SK-N-SH treated with all-trans-retinoic acid at 6 μM for 48 hours (cell line): ENCODE measurements at regions not wholly inside any gene's neighbourhood (a gene's known extent, or its start where the extent isn't known, plus 50 kb on each side); places are given as distances from the start of the nearest gene placed in this dataset.
"Not testable (repeated sequence)": the region's sequence is repeated elsewhere in the genome, so short reads cannot be mapped to it uniquely, and the experiment has no call there.

Experiments used
- ATAC-seq: fragments of 200-7000 bp; cut with Tn5 transposase; 3 replicates; pipeline ENCODE4 v1.9.1; 2020; ENCODE audit warnings: mild to moderate bottlenecking, moderate library complexity
- BACH2 ChIP-seq: fragments of 250-450 bp; sonication (Bioruptor Pico); IDR thresholded peaks from 2 replicates; pipeline ENCODE4 v1.9.0; 2021; ENCODE audit warnings: mild to moderate bottlenecking, borderline replicate concordance
- CREB5 ChIP-seq: fragments of 250-450 bp; sonication (Bioruptor Pico); IDR thresholded peaks from 2 replicates; pipeline ENCODE4 v1.5.1; 2020; ENCODE audit warnings: low read depth, mild to moderate bottlenecking, moderate library complexity
- CSDC2 ChIP-seq: fragments of 250-450 bp; sonication (Bioruptor Pico); IDR thresholded peaks from 2 replicates; pipeline ENCODE4 v1.5.0; 2020; ENCODE audit warnings: mild to moderate bottlenecking, moderate library complexity
- ESRRG ChIP-seq: fragments of 250-450 bp; sonication (Bioruptor Pico); IDR thresholded peaks from 2 replicates; pipeline ENCODE4 v1.6.1; 2021; ENCODE audit warnings: mild to moderate bottlenecking
- GLIS3 ChIP-seq: fragments of 250-450 bp; sonication (Bioruptor Pico); IDR thresholded peaks from 2 replicates; pipeline ENCODE4 v1.5.0; 2020; ENCODE audit warnings: mild to moderate bottlenecking, moderate library complexity
- ISL1 ChIP-seq: fragments of 250-450 bp; sonication (Bioruptor Pico); IDR thresholded peaks from 2 replicates; pipeline ENCODE4 v2.1.2; 2022; ENCODE audit warnings: mild to moderate bottlenecking, moderate library complexity
- OSR1 ChIP-seq: fragments of 250-450 bp; sonication (Bioruptor Pico); IDR thresholded peaks from 2 replicates; pipeline ENCODE4 v1.8.0; 2022; ENCODE audit warnings: moderate library complexity, mild to moderate bottlenecking, inconsistent platforms
- PATZ1 ChIP-seq: fragments of 250-450 bp; sonication (Bioruptor Pico); IDR thresholded peaks from 2 replicates; pipeline ENCODE4 v1.8.0; 2020; ENCODE audit warnings: mild to moderate bottlenecking, moderate library complexity, borderline replicate concordance
- POU6F1 ChIP-seq: fragments of 250-450 bp; sonication (Bioruptor Pico); IDR thresholded peaks from 2 replicates; pipeline ENCODE4 v1.8.0; 2021; ENCODE audit warnings: low read depth, mild to moderate bottlenecking, moderate library complexity, borderline replicate concordance
- PPARA ChIP-seq: fragments of 250-450 bp; sonication (Bioruptor Pico); IDR thresholded peaks from 2 replicates; pipeline ENCODE4 v1.5.0; 2020; ENCODE audit warnings: mild to moderate bottlenecking, borderline replicate concordance
- RARB ChIP-seq: fragments of 250-450 bp; sonication (Bioruptor Pico); IDR thresholded peaks from 2 replicates; pipeline ENCODE4 v1.8.0; 2021; ENCODE audit warnings: mild to moderate bottlenecking, moderate library complexity
- TOX ChIP-seq: fragments of 250-450 bp; sonication (Bioruptor Pico); IDR thresholded peaks from 2 replicates; pipeline ENCODE4 v1.8.0; 2021; ENCODE audit warnings: mild to moderate bottlenecking, moderate library complexity, borderline replicate concordance
- ZC3H10 ChIP-seq: fragments of 250-450 bp; sonication (Bioruptor Pico); IDR thresholded peaks from 2 replicates; pipeline ENCODE4 v1.5.1; 2021; ENCODE audit warnings: mild to moderate bottlenecking, moderate library complexity
- ZFP3 ChIP-seq: fragments of 250-450 bp; sonication (Bioruptor Pico); IDR thresholded peaks from 2 replicates; pipeline ENCODE4 v1.5.0; 2020; ENCODE audit warnings: mild to moderate bottlenecking, moderate library complexity
- ZFP30 ChIP-seq: fragments of 450-650 bp; formaldehyde crosslinking; IDR thresholded peaks from 2 replicates; pipeline ENCODE4 v1.5.0; 2022; ENCODE audit warnings: mild to moderate bottlenecking, moderate library complexity
- ZNF565 ChIP-seq: fragments of 450-650 bp; formaldehyde crosslinking; conservative IDR thresholded peaks from 2 replicates; pipeline ENCODE4 v1.5.0; 2020; ENCODE audit warnings: low read depth, mild to moderate bottlenecking, moderate library complexity
- TF ChIP-seq, protein P1 (sequence below): fragments of 250-450 bp; sonication (Bioruptor Pico); IDR thresholded peaks from 2 replicates; pipeline ENCODE4 v1.5.1; 2021; ENCODE audit warnings: mild to moderate bottlenecking, moderate library complexity
- TF ChIP-seq, protein P2 (sequence below): fragments of 250-450 bp; sonication (Bioruptor Pico); IDR thresholded peaks from 2 replicates; pipeline ENCODE4 v1.5.0; 2020; ENCODE audit warnings: mild to moderate bottlenecking, moderate library complexity

- no peak for TF ChIP-seq POU6F1 (CRISPR knock-in tag)
Measured at GRCh38 chr4:23084559-23085248, 392.0 kb downstream of the GBA3 start (continued).

DNA sequence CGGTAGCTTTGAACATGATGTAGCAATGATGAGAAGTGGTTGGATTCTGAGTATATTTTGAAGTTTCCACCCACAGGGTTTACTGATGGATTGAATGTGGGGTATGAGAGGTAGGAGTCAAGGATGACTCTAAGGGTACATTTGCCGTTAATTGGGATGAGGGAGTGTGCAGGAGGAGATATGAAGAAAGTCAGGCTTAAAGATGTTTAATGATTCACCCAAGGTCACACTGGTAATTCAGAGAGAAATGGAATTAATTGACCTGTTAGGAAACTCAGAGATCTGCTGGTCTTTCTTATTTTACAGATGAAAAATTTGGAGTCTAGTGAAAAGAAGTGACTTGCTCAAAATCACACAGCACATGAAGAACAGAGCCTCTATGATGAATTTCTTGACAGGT, 390.7 kb downstream of the GBA3 start:
- ATAC-seq: no peak
- TF ChIP-seq ZFP30 (CRISPR knock-in tag): no peak
- TF ChIP-seq TOX: no peak
- no peak for TF ChIP-seq ESRRG (CRISPR knock-in tag)
- no peak for TF ChIP-seq BACH2 (CRISPR knock-in tag)
- no peak for TF ChIP-seq ZFP3 (CRISPR knock-in tag)
- no peak for TF ChIP-seq CREB5
- no peak for TF ChIP-seq OSR1 (CRISPR knock-in tag)
- TF ChIP-seq ZNF565: no peak
- TF ChIP-seq, protein P1, sequence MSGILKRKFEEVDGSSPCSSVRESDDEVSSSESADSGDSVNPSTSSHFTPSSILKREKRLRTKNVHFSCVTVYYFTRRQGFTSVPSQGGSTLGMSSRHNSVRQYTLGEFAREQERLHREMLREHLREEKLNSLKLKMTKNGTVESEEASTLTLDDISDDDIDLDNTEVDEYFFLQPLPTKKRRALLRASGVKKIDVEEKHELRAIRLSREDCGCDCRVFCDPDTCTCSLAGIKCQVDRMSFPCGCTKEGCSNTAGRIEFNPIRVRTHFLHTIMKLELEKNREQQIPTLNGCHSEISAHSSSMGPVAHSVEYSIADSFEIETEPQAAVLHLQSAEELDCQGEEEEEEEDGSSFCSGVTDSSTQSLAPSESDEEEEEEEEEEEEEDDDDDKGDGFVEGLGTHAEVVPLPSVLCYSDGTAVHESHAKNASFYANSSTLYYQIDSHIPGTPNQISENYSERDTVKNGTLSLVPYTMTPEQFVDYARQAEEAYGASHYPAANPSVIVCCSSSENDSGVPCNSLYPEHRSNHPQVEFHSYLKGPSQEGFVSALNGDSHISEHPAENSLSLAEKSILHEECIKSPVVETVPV (CRISPR knock-in tag): no peak
- TF ChIP-seq PATZ1 (CRISPR knock-in tag): no peak
- TF ChIP-seq ISL1 (CRISPR knock-in tag): no peak
- no peak for TF ChIP-seq CSDC2 (CRISPR knock-in tag)
- no peak for TF ChIP-seq ZC3H10 (CRISPR knock-in tag)
- TF ChIP-seq RARB (CRISPR knock-in tag): no peak
- TF ChIP-seq, protein P2, sequence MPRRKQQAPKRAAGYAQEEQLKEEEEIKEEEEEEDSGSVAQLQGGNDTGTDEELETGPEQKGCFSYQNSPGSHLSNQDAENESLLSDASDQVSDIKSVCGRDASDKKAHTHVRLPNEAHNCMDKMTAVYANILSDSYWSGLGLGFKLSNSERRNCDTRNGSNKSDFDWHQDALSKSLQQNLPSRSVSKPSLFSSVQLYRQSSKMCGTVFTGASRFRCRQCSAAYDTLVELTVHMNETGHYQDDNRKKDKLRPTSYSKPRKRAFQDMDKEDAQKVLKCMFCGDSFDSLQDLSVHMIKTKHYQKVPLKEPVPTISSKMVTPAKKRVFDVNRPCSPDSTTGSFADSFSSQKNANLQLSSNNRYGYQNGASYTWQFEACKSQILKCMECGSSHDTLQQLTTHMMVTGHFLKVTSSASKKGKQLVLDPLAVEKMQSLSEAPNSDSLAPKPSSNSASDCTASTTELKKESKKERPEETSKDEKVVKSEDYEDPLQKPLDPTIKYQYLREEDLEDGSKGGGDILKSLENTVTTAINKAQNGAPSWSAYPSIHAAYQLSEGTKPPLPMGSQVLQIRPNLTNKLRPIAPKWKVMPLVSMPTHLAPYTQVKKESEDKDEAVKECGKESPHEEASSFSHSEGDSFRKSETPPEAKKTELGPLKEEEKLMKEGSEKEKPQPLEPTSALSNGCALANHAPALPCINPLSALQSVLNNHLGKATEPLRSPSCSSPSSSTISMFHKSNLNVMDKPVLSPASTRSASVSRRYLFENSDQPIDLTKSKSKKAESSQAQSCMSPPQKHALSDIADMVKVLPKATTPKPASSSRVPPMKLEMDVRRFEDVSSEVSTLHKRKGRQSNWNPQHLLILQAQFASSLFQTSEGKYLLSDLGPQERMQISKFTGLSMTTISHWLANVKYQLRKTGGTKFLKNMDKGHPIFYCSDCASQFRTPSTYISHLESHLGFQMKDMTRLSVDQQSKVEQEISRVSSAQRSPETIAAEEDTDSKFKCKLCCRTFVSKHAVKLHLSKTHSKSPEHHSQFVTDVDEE (CRISPR knock-in tag): no peak
- no peak for TF ChIP-seq PPARA

GRCh38 chr4:23080171-23080570, 387.4 kb downstream of the GBA3 start:
- ATAC-seq: not testable (repeated sequence)

- no peak for TF ChIP-seq POU6F1 (CRISPR knock-in tag)
- no peak for TF ChIP-seq ZFP3 (CRISPR knock-in tag)
- no peak for TF ChIP-seq TOX
- TF ChIP-seq, protein P1 (CRISPR knock-in tag): no peak
- no peak for TF ChIP-seq GLIS3 (CRISPR knock-in tag)
- TF ChIP-seq ISL1 (CRISPR knock-in tag): no peak
- TF ChIP-seq CREB5: no peak
- no peak for TF ChIP-seq OSR1 (CRISPR knock-in tag)
- no peak for ATAC-seq
Measured at GRCh38 chr4:23070848-23071570, 378.3 kb downstream of the GBA3 start.
